Endothelial cell of umbilical vein (primary cell): ENCODE measurements at regions not wholly inside any gene's neighbourhood (a gene's known extent, or its start where the extent isn't known, plus 50 kb on each side); places are given as distances from the start of the nearest gene placed in this dataset.

ENCODE experiments used
- EZH2 ChIP-seq: IDR thresholded peaks from 2 replicates; pipeline ENCODE4 v1.6.1; 2012; ENCODE audit warnings: borderline replicate concordance, low read depth, mild to moderate bottlenecking, moderate library complexity, low read length, inconsistent platforms; ENCODE audit not compliant: severe bottlenecking
- FOS ChIP-seq: IDR thresholded peaks from 2 replicates; pipeline ENCODE4 v1.6.1; 2011; ENCODE audit warnings: mild to moderate bottlenecking, low read length, moderate library complexity, borderline replicate concordance; ENCODE audit not compliant: insufficient read depth
- GATA2 ChIP-seq: IDR thresholded peaks from 2 replicates; pipeline ENCODE4 v1.7.0; 2011; ENCODE audit warnings: low read depth, mild to moderate bottlenecking, moderate library complexity, mixed read lengths, low read length; ENCODE audit not compliant: insufficient read length, insufficient read depth
- JUN ChIP-seq: IDR thresholded peaks from 2 replicates; pipeline ENCODE4 v1.6.1; 2011; ENCODE audit warnings: borderline replicate concordance, low read depth; ENCODE audit not compliant: insufficient read length, insufficient read depth
- MAX ChIP-seq: IDR thresholded peaks from 2 replicates; pipeline ENCODE4 v1.6.1; 2011; ENCODE audit not compliant: insufficient read depth, insufficient read length
- MYC ChIP-seq: IDR thresholded peaks from one replicate; pipeline ENCODE4 v1.6.1; 2011; ENCODE audit warnings: mild to moderate bottlenecking, low read depth, low read length
- POLR2A ChIP-seq: IDR thresholded peaks from 2 replicates; pipeline ENCODE4 v1.6.1; 2012; ENCODE audit warnings: low read depth, mild to moderate bottlenecking, control low read depth, low read length
- POLR2AphosphoS5 ChIP-seq: IDR thresholded peaks from 2 replicates; pipeline ENCODE4 v1.6.1; 2012; ENCODE audit warnings: low read depth, mild to moderate bottlenecking, control low read depth, low read length, moderate library complexity; ENCODE audit not compliant: insufficient read depth
- TF ChIP-seq, protein P1 (sequence below), 2 donors: IDR thresholded peaks; 1 replicate in 1 of 2; 2 replicates in 1 of 2; pipeline ENCODE4 v1.5.1; 2011; ENCODE audit warnings: low read length in 2 of 2, mild to moderate bottlenecking in 2 of 2, moderate library complexity in 2 of 2, control low read depth in 1 of 2, inconsistent platforms in 1 of 2, low read depth in 1 of 2; ENCODE audit not compliant: insufficient read depth in 1 of 2; ENCODE audit errors: extremely low read depth in 1 of 2

DNA sequence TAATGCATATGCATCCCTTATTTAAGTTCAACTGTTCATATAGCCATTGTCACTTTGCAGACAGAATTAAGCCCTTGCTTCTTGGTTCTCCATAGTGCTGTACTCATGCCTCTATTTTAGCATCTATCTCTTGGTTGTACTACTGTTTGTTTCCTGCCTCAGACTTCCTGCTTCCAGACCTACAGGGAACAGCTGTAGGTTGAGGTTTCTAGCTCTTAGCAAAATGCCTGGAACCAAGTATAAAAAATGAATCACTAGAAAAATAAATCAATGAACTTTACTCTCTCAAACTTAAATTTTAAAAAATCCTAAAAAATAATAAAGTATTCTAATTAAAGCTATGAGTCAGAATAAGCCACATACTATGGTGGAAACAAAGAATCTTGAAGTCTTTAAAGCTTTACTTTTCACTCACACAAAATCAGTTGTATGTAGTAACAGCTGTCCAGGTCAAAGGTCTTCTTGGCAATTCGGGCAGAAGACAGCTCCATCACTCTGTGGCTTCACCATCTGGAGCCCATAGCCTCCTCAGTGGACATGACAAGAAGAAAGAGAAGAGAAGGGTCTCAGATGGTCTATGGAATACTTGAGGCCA, 1228.1 kb upstream of the GYPC start:
- TF ChIP-seq, protein P1, sequence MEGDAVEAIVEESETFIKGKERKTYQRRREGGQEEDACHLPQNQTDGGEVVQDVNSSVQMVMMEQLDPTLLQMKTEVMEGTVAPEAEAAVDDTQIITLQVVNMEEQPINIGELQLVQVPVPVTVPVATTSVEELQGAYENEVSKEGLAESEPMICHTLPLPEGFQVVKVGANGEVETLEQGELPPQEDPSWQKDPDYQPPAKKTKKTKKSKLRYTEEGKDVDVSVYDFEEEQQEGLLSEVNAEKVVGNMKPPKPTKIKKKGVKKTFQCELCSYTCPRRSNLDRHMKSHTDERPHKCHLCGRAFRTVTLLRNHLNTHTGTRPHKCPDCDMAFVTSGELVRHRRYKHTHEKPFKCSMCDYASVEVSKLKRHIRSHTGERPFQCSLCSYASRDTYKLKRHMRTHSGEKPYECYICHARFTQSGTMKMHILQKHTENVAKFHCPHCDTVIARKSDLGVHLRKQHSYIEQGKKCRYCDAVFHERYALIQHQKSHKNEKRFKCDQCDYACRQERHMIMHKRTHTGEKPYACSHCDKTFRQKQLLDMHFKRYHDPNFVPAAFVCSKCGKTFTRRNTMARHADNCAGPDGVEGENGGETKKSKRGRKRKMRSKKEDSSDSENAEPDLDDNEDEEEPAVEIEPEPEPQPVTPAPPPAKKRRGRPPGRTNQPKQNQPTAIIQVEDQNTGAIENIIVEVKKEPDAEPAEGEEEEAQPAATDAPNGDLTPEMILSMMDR (IDR thresholded peaks at IDR 0.05; ENCODE audit: extremely low read depth in 1 of 2, insufficient read depth in 1 of 2, low read depth in 1 of 2, low read length in 2 of 2) = no peak
- TF ChIP-seq POLR2A (no peak), EZH2 (no peak), GATA2 (no peak), FOS (no peak), MAX (no peak), POLR2AphosphoS5 (no peak), JUN (no peak), MYC (no peak)
